PC-3 (cell line): ENCODE measurements at regions not wholly inside any gene's neighbourhood (a gene's known extent, or its start where the extent isn't known, plus 50 kb on each side); places are given as distances from the start of the nearest gene placed in this dataset.

Experiments used
- CTCF ChIP-seq: fragments of 300-600 bp; sonication (generic); conservative IDR thresholded peaks from 2 replicates; pipeline ENCODE4 v1.5.1; 2017; ENCODE audit warnings: antibody characterized with exemption, low read depth, mild to moderate bottlenecking, low read length
- EZH2 ChIP-seq: fragments of 300-600 bp; sonication (generic); IDR thresholded peaks from one replicate; pipeline ENCODE4 v1.6.1; 2017; ENCODE audit warnings: antibody characterized with exemption, mild to moderate bottlenecking, low read length; ENCODE audit not compliant: unreplicated experiment
- EZH2phosphoT487 ChIP-seq: fragments of 300-600 bp; sonication (generic); IDR thresholded peaks from 2 replicates; pipeline ENCODE4 v1.6.1; 2018; ENCODE audit warnings: mild to moderate bottlenecking, antibody characterized with exemption, low read length, borderline replicate concordance

- TF ChIP-seq CTCF (no peak), EZH2phosphoT487 (no peak), EZH2 (no peak)
Measured at GRCh38 chr5:73228052-73228451, 55.1 kb downstream of the TMEM174 start.
